HepG2 (cell line): ENCODE measurements at regions not wholly inside any gene's neighbourhood (a gene's known extent, or its start where the extent isn't known, plus 50 kb on each side); places are given as distances from the start of the nearest gene placed in this dataset.

Experiments
- CBFB ChIP-seq: sonication (generic); formaldehyde crosslinking; IDR thresholded peaks from 2 replicates; pipeline ENCODE4 v1.4.0; 2020; ENCODE audit warnings: missing genetic modification reagents
- GABPB1 ChIP-seq: IDR thresholded peaks from 2 replicates; pipeline ENCODE4 v1.6.1; 2016; ENCODE audit warnings: mild to moderate bottlenecking, missing genetic modification reagents, moderate library complexity, missing compliant biosample characterization
- HIC2 ChIP-seq: sonication (generic); formaldehyde crosslinking; IDR thresholded peaks from 2 replicates; pipeline ENCODE4 v1.9.0; 2022; ENCODE audit warnings: low read depth, missing genetic modification reagents
- HNRNPK ChIP-seq: fragments of 200-400 bp; formaldehyde crosslinking; IDR thresholded peaks from 2 replicates; pipeline ENCODE4 v1.6.1; 2018; ENCODE audit warnings: low read length, low read depth, moderate library complexity, mild to moderate bottlenecking; ENCODE audit not compliant: poor library complexity, severe bottlenecking
- PCBP2 ChIP-seq: fragments of 200-400 bp; formaldehyde crosslinking; optimal IDR thresholded peaks from 2 replicates; pipeline ENCODE3; 2018; ENCODE audit warnings: low read length, low read depth; ENCODE audit not compliant: poor library complexity, severe bottlenecking
- TAF15 ChIP-seq: fragments of 200-400 bp; formaldehyde crosslinking; IDR thresholded peaks from one replicate; pipeline ENCODE4 v1.6.1; 2018; ENCODE audit warnings: mild to moderate bottlenecking, low read depth, low read length; ENCODE audit not compliant: poor library complexity, severe bottlenecking
- ZIK1 ChIP-seq: sonication (generic); formaldehyde crosslinking; IDR thresholded peaks from 2 replicates; pipeline ENCODE4 v1.5.0; 2020; ENCODE audit warnings: mild to moderate bottlenecking, low read depth, missing genetic modification reagents, borderline replicate concordance
- ZNF225 ChIP-seq: sonication (generic); formaldehyde crosslinking; IDR thresholded peaks from 2 replicates; pipeline ENCODE4 v1.4.0; 2020; ENCODE audit warnings: mild to moderate bottlenecking, missing genetic modification reagents
- ZNF607 ChIP-seq: sonication (generic); formaldehyde crosslinking; IDR thresholded peaks from 2 replicates; pipeline ENCODE4 v1.5.1; 2020; ENCODE audit warnings: missing genetic modification reagents, mild to moderate bottlenecking, borderline replicate concordance
- ZNF614 ChIP-seq: IDR thresholded peaks from 2 replicates; pipeline ENCODE4 v1.6.1; 2018; ENCODE audit warnings: missing biosample characterization, missing genetic modification reagents, inconsistent platforms, borderline replicate concordance
- TF ChIP-seq, protein P1 (sequence below): sonication (generic); formaldehyde crosslinking; conservative IDR thresholded peaks from 2 replicates; pipeline ENCODE4 v1.4.0; 2020; ENCODE audit warnings: missing genetic modification reagents
- TF ChIP-seq, protein P2 (sequence below): sonication (generic); formaldehyde crosslinking; IDR thresholded peaks from 2 replicates; pipeline ENCODE4 v1.4.0; 2020; ENCODE audit warnings: missing genetic modification reagents, borderline replicate concordance

- TF ChIP-seq ZNF614 (CRISPR knock-in tag) (no peak), ZIK1 (no peak), TAF15 (no peak), HNRNPK (no peak), CBFB (CRISPR knock-in tag) (no peak), PCBP2 (no peak), ZNF225 (CRISPR knock-in tag) (no peak), GABPB1 (no peak), HIC2 (no peak), ZNF607 (CRISPR knock-in tag) (no peak)
- TF ChIP-seq, protein P1, sequence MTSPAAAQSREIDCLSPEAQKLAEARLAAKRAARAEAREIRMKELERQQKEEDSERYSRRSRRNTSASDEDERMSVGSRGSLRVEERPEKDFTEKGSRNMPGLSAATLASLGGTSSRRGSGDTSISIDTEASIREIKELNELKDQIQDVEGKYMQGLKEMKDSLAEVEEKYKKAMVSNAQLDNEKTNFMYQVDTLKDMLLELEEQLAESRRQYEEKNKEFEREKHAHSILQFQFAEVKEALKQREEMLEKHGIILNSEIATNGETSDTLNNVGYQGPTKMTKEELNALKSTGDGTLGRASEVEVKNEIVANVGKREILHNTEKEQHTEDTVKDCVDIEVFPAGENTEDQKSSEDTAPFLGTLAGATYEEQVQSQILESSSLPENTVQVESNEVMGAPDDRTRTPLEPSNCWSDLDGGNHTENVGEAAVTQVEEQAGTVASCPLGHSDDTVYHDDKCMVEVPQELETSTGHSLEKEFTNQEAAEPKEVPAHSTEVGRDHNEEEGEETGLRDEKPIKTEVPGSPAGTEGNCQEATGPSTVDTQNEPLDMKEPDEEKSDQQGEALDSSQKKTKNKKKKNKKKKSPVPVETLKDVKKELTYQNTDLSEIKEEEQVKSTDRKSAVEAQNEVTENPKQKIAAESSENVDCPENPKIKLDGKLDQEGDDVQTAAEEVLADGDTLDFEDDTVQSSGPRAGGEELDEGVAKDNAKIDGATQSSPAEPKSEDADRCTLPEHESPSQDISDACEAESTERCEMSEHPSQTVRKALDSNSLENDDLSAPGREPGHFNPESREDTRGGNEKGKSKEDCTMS (CRISPR knock-in tag) = no peak
- TF ChIP-seq, protein P2, sequence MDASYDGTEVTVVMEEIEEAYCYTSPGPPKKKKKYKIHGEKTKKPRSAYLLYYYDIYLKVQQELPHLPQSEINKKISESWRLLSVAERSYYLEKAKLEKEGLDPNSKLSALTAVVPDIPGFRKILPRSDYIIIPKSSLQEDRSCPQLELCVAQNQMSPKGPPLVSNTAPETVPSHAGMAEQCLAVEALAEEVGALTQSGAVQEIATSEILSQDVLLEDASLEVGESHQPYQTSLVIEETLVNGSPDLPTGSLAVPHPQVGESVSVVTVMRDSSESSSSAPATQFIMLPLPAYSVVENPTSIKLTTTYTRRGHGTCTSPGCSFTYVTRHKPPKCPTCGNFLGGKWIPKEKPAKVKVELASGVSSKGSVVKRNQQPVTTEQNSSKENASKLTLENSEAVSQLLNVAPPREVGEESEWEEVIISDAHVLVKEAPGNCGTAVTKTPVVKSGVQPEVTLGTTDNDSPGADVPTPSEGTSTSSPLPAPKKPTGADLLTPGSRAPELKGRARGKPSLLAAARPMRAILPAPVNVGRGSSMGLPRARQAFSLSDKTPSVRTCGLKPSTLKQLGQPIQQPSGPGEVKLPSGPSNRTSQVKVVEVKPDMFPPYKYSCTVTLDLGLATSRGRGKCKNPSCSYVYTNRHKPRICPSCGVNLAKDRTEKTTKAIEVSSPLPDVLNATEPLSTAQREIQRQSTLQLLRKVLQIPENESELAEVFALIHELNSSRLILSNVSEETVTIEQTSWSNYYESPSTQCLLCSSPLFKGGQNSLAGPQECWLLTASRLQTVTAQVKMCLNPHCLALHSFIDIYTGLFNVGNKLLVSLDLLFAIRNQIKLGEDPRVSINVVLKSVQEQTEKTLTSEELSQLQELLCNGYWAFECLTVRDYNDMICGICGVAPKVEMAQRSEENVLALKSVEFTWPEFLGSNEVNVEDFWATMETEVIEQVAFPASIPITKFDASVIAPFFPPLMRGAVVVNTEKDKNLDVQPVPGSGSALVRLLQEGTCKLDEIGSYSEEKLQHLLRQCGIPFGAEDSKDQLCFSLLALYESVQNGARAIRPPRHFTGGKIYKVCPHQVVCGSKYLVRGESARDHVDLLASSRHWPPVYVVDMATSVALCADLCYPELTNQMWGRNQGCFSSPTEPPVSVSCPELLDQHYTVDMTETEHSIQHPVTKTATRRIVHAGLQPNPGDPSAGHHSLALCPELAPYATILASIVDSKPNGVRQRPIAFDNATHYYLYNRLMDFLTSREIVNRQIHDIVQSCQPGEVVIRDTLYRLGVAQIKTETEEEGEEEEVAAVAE (CRISPR knock-in tag) = no peak
Observed at GRCh38 chr5:77910602-77911188, 134.6 kb upstream of the TBCA start (continued).
